ENCODE measurements at regions not wholly inside any gene's neighbourhood (a gene's known extent, or its start where the extent isn't known, plus 50 kb on each side); places are given as distances from the start of the nearest gene placed in this dataset.

DNA sequence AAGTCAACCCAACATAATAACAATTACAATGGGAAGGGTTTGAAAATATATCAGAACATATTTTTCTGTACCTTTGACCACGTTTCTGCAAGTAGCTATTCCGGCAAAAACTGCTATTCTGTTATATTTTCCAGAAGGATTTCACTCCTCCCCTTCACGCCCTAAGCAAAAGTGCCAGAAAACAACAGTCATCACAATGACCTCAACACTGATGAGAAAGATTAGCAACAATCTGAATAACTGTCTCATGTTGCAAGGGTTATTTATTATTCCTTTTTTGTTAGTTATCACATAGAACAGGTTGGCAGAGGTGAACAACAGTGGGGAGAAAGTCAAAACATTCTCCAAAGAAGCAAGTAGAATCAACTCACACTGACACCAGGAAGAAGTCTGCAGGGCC is 269.4 kb upstream of the ARRDC4 start:
- intact Hi-C loops (cut with DNase I; ENCODE audit: low total_unique reads) = no loop called here
- no peaks in the 10 kb centered on the region for H3K4me1 ChIP-seq
- H3K27ac ChIP-seq = no peak overlapping the region
- TF ChIP-seq, protein P1, sequence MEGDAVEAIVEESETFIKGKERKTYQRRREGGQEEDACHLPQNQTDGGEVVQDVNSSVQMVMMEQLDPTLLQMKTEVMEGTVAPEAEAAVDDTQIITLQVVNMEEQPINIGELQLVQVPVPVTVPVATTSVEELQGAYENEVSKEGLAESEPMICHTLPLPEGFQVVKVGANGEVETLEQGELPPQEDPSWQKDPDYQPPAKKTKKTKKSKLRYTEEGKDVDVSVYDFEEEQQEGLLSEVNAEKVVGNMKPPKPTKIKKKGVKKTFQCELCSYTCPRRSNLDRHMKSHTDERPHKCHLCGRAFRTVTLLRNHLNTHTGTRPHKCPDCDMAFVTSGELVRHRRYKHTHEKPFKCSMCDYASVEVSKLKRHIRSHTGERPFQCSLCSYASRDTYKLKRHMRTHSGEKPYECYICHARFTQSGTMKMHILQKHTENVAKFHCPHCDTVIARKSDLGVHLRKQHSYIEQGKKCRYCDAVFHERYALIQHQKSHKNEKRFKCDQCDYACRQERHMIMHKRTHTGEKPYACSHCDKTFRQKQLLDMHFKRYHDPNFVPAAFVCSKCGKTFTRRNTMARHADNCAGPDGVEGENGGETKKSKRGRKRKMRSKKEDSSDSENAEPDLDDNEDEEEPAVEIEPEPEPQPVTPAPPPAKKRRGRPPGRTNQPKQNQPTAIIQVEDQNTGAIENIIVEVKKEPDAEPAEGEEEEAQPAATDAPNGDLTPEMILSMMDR (IDR thresholded peaks at IDR 0.05) = no peak
- no peak overlapping the region for H3K4me3 ChIP-seq
- H3K9me3 ChIP-seq = no peaks in the 10 kb centered on the region
- no peaks in the 10 kb centered on the region for H3K27me3 ChIP-seq
- DNase-seq = no peak
- H3K36me3 ChIP-seq = no peaks in the 10 kb centered on the region

DNA sequence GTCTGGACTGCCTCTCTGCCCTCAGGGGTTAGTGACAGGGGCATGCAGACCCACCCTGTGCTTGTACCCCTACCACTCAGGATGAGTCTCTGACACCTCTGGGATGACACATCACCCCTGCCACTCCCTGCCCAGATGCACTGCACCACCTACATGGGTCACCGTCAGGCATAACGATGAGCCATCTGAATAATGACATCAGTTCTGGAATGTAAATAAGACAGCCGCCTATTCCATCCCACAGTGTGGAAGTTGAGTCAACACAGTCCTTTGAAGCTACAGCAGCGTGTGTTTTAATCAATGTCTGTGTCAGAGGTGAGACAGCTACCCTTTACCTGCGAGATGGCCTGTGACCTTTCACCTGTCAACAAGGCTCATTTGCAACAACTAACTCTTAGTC is 268.7 kb upstream of the ARRDC4 start:
- no peak overlapping the region for H3K27ac ChIP-seq
- H3K36me3 ChIP-seq = no peaks in the 10 kb centered on the region
- intact Hi-C loops (cut with DNase I; ENCODE audit: low total_unique reads) = no loop called here
- no peaks in the 10 kb centered on the region for H3K9me3 ChIP-seq
- TF ChIP-seq, protein P1 (IDR thresholded peaks at IDR 0.05) = no peak
- DNase-seq = no peak
- H3K27me3 ChIP-seq = no peaks in the 10 kb centered on the region
- no peaks in the 10 kb centered on the region for H3K4me1 ChIP-seq
- H3K4me3 ChIP-seq = no peak overlapping the region

DNA sequence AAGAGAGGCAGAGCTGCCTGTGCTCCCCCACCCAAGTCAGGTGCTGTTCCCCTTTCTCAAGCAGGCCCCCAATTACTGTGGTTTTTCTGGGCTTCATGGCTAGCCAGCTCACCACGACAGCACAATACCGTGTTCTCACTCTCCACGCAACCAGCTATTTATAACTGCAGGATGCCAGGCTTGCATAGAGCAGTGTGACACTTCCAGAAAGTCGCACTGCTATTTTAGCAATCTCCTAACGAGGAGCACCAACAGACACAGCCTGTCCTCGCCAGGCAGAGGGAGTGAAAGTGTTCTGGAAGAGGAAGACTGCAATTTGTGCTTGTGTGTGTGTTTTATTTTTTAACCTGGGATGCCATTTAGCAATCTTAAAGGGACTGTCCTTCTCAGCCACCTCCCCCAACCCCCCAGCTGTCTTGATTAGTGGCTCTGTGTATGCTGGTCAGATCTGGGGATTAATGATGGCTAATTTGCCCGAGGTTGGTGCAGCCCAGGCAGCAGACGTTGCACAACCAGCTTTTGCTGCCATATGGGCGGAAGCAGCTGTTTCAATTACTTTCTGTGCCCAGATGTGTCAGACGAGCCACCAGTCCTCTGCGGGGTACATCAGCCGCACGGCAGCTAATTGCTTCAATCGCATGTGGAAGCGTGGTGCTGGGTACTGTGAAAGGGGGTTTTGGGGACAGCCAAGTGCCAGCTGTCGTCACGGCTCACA is 268.0 kb upstream of the ARRDC4 start:
- H3K4me3 ChIP-seq = no peak overlapping the region
- intact Hi-C loops (cut with DNase I; ENCODE audit: low total_unique reads) = no loop called here
- peaks cover 0 to 2% (median 0%) of the 10 kb centered on the region in 3 donors for H3K9me3 ChIP-seq
- no peaks in the 10 kb centered on the region for H3K27me3 ChIP-seq
- no peak for DNase-seq
- no peak overlapping the region for H3K27ac ChIP-seq
- TF ChIP-seq, protein P1 (IDR thresholded peaks at IDR 0.05) = no peak
- no peaks in the 10 kb centered on the region for H3K4me1 ChIP-seq
- no peaks in the 10 kb centered on the region for H3K36me3 ChIP-seq

GRCh38 chr15:97694456-97694855 is 266.0 kb upstream of the ARRDC4 start:
- peaks cover 0 to 6% (median 0%) of the 10 kb centered on the region in 3 donors for H3K9me3 ChIP-seq
- no peaks in the 10 kb centered on the region for H3K27me3 ChIP-seq
- DNase-seq = no peak
- intact Hi-C loops (cut with DNase I; ENCODE audit: low total_unique reads) = no loop called here
- H3K36me3 ChIP-seq = no peaks in the 10 kb centered on the region
- H3K4me3 ChIP-seq = no peak overlapping the region
- TF ChIP-seq, protein P1 (IDR thresholded peaks at IDR 0.05) = no peak
- H3K27ac ChIP-seq = no peak overlapping the region
- no peaks in the 10 kb centered on the region for H3K4me1 ChIP-seq

DNA sequence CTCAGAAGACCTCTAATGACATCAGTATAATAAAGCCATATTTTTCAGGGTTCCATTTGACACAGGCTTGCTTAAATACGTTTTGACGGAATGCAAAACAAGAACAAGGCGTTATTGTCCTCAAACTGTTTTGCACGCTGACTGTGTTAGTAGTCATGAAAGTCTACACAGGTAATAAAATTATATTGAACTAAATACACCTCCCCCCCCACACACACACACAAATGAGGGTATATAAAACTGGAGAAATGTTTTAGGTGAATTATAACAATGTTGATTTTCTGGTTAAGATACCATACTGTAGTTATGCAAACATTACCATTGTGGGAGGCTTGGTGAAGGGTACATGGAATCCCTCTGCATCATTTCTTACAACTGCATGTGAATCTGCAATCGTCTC is 257.1 kb upstream of the ARRDC4 start:
- Histone ChIP-seq H3K4me1 (no peaks in the 10 kb centered on the region), H3K27me3 (no peaks in the 10 kb centered on the region), H3K9me3 (no peaks in the 10 kb centered on the region), H3K4me3 (no peak overlapping the region), H3K36me3 (no peaks in the 10 kb centered on the region), H3K27ac (no peak overlapping the region)
- TF ChIP-seq, protein P1 (IDR thresholded peaks at IDR 0.05) = no peak
- intact Hi-C loops (cut with DNase I; ENCODE audit: low total_unique reads) = no loop called here
- DNase-seq = no peak

- TF ChIP-seq, protein P1 (IDR thresholded peaks at IDR 0.05) = no peak
- no peak for DNase-seq
- no peaks in the 10 kb centered on the region for H3K9me3 ChIP-seq
- H3K27ac ChIP-seq = no peak overlapping the region
- H3K4me1 ChIP-seq = no peaks in the 10 kb centered on the region
- H3K4me3 ChIP-seq = no peak overlapping the region
- no peaks in the 10 kb centered on the region for H3K27me3 ChIP-seq
- H3K36me3 ChIP-seq = no peaks in the 10 kb centered on the region
- intact Hi-C loops (cut with DNase I; ENCODE audit: low total_unique reads) = no loop called here
Measured at GRCh38 chr15:97706059-97706458, 254.4 kb upstream of the ARRDC4 start.

Data from tibial artery (tissue), 4 donors.